H1 (cell line): ENCODE measurements at regions not wholly inside any gene's neighbourhood (a gene's known extent, or its start where the extent isn't known, plus 50 kb on each side); places are given as distances from the start of the nearest gene placed in this dataset.

Experiments
- CHD1 ChIP-seq: IDR thresholded peaks from 2 replicates; pipeline ENCODE4 v1.6.1; 2012; ENCODE audit warnings: low read depth, low read length, improper control_type of control experiment
- GTF2F1 ChIP-seq: IDR thresholded peaks from 2 replicates; pipeline ENCODE4 v1.6.1; 2012; ENCODE audit warnings: low read depth, low read length, improper control_type of control experiment, borderline replicate concordance
- RXRA ChIP-seq: IDR thresholded peaks from 2 replicates; pipeline ENCODE4 v1.6.1; 2011; ENCODE audit warnings: low read depth, mild to moderate bottlenecking, low read length, moderate library complexity; ENCODE audit not compliant: insufficient read depth
- TF ChIP-seq, protein P1 (sequence below): fragments of 300-600 bp; sonication (generic); IDR thresholded peaks from 2 replicates; pipeline ENCODE4 v1.7.1; 2012; ENCODE audit warnings: low read length, moderate library complexity, mild to moderate bottlenecking, inconsistent platforms; ENCODE audit not compliant: insufficient replicate concordance

DNA sequence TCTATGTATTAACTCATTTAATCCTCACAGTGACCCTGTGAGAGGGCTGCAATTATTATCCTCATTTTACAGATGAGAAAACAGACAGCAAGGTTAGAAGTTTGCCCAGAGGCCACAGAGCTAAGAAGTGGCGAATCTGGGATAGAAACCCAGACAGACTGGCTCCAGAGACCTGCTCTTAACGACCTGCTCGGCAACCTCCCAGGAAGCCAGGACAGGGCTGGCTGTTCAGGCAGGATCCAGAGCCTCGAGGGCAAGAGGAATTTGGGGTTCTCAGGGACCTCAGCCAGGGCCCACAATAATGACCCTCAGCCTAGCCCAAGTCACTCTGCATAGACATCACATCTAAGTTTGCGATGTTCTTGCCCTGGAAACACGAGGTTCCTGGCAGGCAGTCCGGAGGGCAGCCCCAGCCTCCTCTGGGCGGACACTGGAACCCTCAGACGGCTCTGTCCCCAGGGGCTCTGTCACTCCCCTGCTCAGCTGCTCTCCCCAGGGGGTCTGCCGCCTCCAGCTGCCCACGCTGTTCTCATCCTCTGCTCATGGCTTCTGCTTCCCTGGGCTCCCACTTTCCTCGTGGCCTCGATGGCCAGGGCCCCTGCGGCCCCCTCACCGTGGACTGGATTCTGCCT is 138.5 kb upstream of the ERCC6L2 start (continued):
- TF ChIP-seq, protein P1, sequence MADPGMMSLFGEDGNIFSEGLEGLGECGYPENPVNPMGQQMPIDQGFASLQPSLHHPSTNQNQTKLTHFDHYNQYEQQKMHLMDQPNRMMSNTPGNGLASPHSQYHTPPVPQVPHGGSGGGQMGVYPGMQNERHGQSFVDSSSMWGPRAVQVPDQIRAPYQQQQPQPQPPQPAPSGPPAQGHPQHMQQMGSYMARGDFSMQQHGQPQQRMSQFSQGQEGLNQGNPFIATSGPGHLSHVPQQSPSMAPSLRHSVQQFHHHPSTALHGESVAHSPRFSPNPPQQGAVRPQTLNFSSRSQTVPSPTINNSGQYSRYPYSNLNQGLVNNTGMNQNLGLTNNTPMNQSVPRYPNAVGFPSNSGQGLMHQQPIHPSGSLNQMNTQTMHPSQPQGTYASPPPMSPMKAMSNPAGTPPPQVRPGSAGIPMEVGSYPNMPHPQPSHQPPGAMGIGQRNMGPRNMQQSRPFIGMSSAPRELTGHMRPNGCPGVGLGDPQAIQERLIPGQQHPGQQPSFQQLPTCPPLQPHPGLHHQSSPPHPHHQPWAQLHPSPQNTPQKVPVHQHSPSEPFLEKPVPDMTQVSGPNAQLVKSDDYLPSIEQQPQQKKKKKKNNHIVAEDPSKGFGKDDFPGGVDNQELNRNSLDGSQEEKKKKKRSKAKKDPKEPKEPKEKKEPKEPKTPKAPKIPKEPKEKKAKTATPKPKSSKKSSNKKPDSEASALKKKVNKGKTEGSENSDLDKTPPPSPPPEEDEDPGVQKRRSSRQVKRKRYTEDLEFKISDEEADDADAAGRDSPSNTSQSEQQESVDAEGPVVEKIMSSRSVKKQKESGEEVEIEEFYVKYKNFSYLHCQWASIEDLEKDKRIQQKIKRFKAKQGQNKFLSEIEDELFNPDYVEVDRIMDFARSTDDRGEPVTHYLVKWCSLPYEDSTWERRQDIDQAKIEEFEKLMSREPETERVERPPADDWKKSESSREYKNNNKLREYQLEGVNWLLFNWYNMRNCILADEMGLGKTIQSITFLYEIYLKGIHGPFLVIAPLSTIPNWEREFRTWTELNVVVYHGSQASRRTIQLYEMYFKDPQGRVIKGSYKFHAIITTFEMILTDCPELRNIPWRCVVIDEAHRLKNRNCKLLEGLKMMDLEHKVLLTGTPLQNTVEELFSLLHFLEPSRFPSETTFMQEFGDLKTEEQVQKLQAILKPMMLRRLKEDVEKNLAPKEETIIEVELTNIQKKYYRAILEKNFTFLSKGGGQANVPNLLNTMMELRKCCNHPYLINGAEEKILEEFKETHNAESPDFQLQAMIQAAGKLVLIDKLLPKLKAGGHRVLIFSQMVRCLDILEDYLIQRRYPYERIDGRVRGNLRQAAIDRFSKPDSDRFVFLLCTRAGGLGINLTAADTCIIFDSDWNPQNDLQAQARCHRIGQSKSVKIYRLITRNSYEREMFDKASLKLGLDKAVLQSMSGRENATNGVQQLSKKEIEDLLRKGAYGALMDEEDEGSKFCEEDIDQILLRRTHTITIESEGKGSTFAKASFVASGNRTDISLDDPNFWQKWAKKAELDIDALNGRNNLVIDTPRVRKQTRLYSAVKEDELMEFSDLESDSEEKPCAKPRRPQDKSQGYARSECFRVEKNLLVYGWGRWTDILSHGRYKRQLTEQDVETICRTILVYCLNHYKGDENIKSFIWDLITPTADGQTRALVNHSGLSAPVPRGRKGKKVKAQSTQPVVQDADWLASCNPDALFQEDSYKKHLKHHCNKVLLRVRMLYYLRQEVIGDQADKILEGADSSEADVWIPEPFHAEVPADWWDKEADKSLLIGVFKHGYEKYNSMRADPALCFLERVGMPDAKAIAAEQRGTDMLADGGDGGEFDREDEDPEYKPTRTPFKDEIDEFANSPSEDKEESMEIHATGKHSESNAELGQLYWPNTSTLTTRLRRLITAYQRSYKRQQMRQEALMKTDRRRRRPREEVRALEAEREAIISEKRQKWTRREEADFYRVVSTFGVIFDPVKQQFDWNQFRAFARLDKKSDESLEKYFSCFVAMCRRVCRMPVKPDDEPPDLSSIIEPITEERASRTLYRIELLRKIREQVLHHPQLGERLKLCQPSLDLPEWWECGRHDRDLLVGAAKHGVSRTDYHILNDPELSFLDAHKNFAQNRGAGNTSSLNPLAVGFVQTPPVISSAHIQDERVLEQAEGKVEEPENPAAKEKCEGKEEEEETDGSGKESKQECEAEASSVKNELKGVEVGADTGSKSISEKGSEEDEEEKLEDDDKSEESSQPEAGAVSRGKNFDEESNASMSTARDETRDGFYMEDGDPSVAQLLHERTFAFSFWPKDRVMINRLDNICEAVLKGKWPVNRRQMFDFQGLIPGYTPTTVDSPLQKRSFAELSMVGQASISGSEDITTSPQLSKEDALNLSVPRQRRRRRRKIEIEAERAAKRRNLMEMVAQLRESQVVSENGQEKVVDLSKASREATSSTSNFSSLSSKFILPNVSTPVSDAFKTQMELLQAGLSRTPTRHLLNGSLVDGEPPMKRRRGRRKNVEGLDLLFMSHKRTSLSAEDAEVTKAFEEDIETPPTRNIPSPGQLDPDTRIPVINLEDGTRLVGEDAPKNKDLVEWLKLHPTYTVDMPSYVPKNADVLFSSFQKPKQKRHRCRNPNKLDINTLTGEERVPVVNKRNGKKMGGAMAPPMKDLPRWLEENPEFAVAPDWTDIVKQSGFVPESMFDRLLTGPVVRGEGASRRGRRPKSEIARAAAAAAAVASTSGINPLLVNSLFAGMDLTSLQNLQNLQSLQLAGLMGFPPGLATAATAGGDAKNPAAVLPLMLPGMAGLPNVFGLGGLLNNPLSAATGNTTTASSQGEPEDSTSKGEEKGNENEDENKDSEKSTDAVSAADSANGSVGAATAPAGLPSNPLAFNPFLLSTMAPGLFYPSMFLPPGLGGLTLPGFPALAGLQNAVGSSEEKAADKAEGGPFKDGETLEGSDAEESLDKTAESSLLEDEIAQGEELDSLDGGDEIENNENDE, result no peak
- TF ChIP-seq CHD1, result no peak
- no peak for TF ChIP-seq GTF2F1
- no peak for TF ChIP-seq RXRA
